ACC112 (cell line): ENCODE measurements at regions not wholly inside any gene's neighbourhood (a gene's known extent, or its start where the extent isn't known, plus 50 kb on each side); places are given as distances from the start of the nearest gene placed in this dataset.

Source experiments
- H2AFZ ChIP-seq: fragments of 200-600 bp; sonication (generic); one replicate; pipeline ENCODE4 v1.6.0; 2017; ENCODE audit warnings: antibody characterized with exemption, low read length; ENCODE audit not compliant: unreplicated experiment
- H3K27ac ChIP-seq: fragments of 200-600 bp; sonication (generic); 2 replicates; pipeline ENCODE4 v1.5.1; 2014; ENCODE audit warnings: low read depth, mild to moderate bottlenecking, antibody characterized with exemption, low read length, moderate library complexity
- H3K27me3 ChIP-seq: fragments of 200-600 bp; sonication (generic); 2 replicates; pipeline ENCODE4 v1.6.1; 2014; ENCODE audit warnings: mild to moderate bottlenecking, antibody characterized with exemption, low read length, moderate library complexity, mixed read lengths; ENCODE audit not compliant: insufficient read depth
- H3K36me3 ChIP-seq: fragments of 200-600 bp; sonication (generic); 2 replicates; pipeline ENCODE4 v1.6.1; 2016; ENCODE audit warnings: mild to moderate bottlenecking, antibody characterized with exemption, low read length, moderate library complexity, mixed read lengths; ENCODE audit not compliant: insufficient read depth
- H3K4me1 ChIP-seq: fragments of 200-600 bp; sonication (generic); one replicate; pipeline ENCODE4 v1.6.1; 2016; ENCODE audit warnings: low read length, mixed read lengths; ENCODE audit not compliant: insufficient read depth, unreplicated experiment, control insufficient read depth
- H3K4me3 ChIP-seq: fragments of 200-600 bp; sonication (generic); 2 replicates; pipeline ENCODE4 v1.5.1; 2014; ENCODE audit warnings: mild to moderate bottlenecking, low read depth, low read length
- H3K79me2 ChIP-seq: fragments of 200-600 bp; sonication (generic); one replicate; pipeline ENCODE4 v1.6.0; 2016; ENCODE audit warnings: low read length; ENCODE audit not compliant: control insufficient read depth, unreplicated experiment, insufficient read depth

DNA sequence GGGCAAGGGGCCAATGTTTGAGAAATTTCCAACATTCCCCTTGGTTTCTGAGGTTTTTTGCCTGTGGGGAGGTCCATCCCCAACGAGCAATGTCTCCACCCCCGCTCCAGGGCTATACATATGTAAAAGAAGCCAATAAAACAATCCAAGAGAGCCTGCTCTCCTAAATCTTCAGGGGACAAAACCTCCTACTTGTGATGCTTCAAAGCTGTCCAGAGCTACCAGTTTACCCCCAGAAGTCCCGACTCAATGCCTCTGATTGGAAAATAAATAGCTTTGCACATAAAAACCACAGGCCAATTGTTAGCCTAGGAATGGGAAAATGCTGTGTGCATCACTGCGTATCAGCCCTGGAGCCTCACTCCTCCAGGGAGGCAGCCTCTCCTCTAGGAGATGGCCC, 66.0 kb upstream of the PAX6 start:
- no peak overlapping the region for H3K27ac ChIP-seq
- H3K4me3 ChIP-seq, result no peak overlapping the region
- no peaks in the 10 kb centered on the region for H3K4me1 ChIP-seq
- no peaks in the 10 kb centered on the region for H3K79me2 ChIP-seq
- H2AFZ ChIP-seq, result no peak overlapping the region
- H3K27me3 ChIP-seq, result peaks cover 88% of the 10 kb centered on the region
- H3K36me3 ChIP-seq, result no peaks in the 10 kb centered on the region

DNA sequence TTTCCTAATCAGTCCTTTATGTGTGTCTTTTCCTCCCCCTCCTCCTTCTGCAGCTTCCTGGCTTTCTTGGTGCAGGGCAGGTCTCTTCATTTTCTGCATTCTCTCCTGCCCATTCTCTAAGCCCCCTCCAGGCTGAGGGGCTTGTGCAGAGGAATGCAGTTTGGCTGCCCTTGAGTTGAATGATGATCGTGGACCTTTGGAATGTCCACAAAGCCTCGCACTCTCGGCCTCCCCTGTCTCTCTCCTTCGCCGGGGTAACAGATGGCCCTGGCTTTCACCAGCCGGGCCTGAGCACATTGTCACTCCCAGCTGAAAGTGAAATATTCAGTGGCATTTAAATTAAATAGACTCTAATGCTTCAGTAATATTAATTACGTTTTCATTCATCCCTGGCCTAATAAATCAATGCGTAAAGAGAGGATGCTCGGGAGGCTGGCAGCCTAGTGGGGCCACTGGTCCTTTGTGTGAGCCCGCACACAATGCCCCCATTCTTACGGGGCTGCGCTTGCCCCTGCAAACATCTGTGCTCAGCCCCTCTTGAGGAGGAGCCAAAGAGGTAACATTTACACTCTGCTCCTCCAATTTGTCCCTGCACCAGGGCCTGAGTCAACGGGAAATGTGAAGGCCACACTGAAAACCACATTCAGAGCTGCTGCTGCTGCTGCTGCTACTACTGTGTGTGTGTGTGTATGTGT, 64.9 kb upstream of the PAX6 start:
- H3K4me3 ChIP-seq, result no peak overlapping the region
- H3K27me3 ChIP-seq, result peaks cover 83% of the 10 kb centered on the region
- no peaks in the 10 kb centered on the region for H3K4me1 ChIP-seq
- no peak overlapping the region for H3K27ac ChIP-seq
- no peaks in the 10 kb centered on the region for H3K36me3 ChIP-seq
- no peak overlapping the region for H2AFZ ChIP-seq
- no peaks in the 10 kb centered on the region for H3K79me2 ChIP-seq

DNA sequence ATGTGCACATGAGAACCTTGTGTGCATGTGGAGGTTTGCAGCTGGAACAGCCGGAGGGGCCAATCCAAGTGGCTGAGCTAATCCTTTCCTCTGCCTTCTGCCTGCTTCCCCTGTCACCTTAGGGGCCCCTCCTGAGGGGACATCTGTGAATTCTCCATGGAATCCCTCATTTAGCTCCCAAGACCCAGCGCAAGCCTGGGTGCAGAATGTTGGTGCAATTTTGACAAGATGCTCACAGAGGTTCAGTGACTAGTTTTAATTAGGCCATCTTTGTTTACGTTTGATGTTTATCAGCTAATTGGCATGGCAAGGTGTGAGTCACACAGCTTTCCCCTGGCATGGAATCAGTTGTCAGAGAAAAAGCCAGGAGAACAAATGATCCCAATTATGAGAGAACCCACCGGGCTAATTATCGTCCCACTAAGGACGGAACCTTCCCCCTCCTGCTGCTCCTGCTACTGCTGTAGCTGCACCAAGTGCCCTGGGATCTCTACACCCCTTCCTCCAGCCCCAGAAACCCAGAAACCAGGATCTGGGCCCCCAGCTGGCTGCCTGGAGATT, 63.6 kb upstream of the PAX6 start:
- no peak overlapping the region for H3K27ac ChIP-seq
- peaks cover 71% of the 10 kb centered on the region for H3K27me3 ChIP-seq
- H3K79me2 ChIP-seq, result no peaks in the 10 kb centered on the region
- H3K4me1 ChIP-seq, result no peaks in the 10 kb centered on the region
- no peak overlapping the region for H3K4me3 ChIP-seq
- no peak overlapping the region for H2AFZ ChIP-seq
- no peaks in the 10 kb centered on the region for H3K36me3 ChIP-seq

DNA sequence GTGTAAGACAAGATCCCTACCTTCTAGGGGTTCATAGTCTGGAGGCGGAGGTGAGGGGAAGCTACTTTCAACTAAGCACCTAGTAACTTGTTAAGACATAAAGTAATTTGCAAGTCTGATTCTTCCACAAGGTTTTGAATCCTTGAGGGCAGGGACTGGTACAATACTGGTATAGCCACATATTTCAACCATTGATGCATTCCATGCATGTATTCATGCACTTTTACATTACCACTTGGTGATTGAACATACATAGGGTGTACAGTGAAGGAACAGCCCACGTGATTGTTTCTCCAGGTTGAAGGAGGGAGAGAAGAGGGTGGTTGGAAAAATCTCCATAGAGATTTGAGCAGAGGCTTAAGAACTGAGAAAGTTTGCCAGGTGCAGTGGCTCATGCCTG, 62.0 kb upstream of the PAX6 start:
- peaks cover 61% of the 10 kb centered on the region for H3K27me3 ChIP-seq
- no peak overlapping the region for H3K4me3 ChIP-seq
- H3K27ac ChIP-seq, result no peak overlapping the region
- no peaks in the 10 kb centered on the region for H3K4me1 ChIP-seq
- no peak overlapping the region for H2AFZ ChIP-seq
- H3K36me3 ChIP-seq, result no peaks in the 10 kb centered on the region
- no peaks in the 10 kb centered on the region for H3K79me2 ChIP-seq

DNA sequence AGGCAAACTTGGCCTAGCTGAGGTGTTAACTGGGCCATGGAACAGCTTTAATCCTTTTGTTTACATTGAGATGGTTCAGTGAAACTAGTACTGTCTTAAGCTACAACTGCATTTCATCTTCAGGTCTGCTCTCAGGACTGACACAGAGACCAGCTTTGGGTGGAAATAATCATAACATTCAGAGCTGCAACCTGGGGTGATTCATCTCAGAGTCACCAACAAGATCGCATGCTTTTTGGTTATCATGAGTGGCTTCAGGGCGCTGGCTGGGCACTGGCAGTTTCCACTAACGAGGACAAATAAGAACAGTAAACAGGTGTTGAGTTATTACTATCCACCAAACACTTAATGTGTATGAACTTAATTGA, 60.9 kb upstream of the PAX6 start:
- Histone ChIP-seq H3K27ac (no peak overlapping the region), H3K36me3 (no peaks in the 10 kb centered on the region), H3K79me2 (no peaks in the 10 kb centered on the region), H3K4me1 (no peaks in the 10 kb centered on the region), H2AFZ (no peak overlapping the region), H3K4me3 (no peak overlapping the region), H3K27me3 (peaks cover 56% of the 10 kb centered on the region)

DNA sequence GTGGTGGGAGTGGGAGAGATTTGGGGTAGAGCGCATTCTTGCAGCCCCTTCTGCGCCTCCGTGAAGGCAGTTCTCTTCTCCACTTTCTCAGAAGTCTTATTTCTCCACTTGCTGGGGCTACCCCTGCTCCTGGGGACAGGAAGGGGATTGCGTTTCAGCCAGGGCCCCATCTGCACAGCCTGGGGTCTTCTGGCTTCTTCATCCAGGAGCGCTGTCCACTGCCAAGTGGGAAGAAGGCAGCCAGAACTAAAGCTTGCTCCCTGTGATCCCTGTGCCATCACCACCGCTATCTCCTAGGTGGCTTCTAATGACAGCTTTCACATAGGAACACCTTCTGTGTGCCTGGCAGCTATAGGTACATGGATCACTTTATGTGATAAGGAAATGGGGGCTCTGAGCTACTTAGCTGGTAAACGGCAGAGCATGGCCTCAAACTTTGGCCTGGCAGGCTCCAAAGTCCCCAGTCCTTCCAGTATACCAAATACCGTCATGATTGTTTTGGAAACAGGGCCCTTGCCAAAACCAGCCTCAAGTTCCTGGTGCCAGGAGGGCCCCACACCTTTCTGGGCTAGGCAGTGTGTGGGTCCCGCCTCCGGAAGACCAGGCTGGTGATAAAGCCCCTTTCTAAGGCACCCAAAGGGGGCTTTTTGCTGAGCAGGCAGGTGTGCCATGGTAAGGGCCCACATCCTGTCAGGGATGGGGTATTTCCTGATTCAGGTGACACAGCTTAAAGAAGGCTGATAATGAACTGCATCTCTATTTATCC, 60.4 kb upstream of the PAX6 start:
- H3K79me2 ChIP-seq, result no peaks in the 10 kb centered on the region
- no peaks in the 10 kb centered on the region for H3K4me1 ChIP-seq
- no peaks in the 10 kb centered on the region for H3K36me3 ChIP-seq
- H2AFZ ChIP-seq, result no peak overlapping the region
- H3K4me3 ChIP-seq, result no peak overlapping the region
- H3K27me3 ChIP-seq, result peaks cover 54% of the 10 kb centered on the region
- no peak overlapping the region for H3K27ac ChIP-seq

DNA sequence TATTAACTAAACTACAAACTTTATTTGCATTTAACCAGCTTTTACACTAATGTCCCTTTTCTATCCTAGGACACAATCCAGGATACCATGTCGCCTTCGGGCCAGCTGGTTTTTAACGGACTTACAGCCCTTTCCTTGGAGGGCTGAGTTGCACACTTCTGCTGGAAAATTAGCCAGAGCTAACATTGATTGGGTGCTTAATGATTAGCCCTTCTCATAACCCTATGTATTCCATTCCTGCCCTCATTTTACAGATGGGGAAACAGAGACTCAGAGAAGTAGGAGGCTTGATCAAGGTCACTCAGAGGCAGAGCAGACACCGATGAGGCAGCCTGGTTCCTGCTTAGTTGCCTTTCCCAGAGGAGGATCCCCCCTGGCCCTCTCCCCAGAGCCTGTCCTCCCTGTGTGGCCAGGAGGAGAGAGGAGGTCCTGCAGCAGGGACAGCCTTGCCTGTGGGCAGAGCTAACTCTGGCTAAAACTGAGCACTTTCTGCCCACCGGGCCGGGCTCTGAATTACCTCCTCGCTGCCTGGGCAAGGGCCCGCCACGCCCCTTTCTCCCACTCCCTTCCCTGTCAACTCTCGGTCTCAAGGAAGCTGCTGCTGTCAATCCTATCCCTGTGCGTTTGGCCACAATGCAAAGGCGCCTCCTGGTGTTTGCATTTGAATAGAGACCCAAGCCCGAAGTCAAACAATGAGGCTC, 59.6 kb upstream of the PAX6 start:
- Histone ChIP-seq H3K36me3 (no peaks in the 10 kb centered on the region), H2AFZ (no peak overlapping the region), H3K79me2 (no peaks in the 10 kb centered on the region), H3K27me3 (peaks cover 47% of the 10 kb centered on the region), H3K4me1 (no peaks in the 10 kb centered on the region), H3K4me3 (no peak overlapping the region), H3K27ac (no peak overlapping the region)

DNA sequence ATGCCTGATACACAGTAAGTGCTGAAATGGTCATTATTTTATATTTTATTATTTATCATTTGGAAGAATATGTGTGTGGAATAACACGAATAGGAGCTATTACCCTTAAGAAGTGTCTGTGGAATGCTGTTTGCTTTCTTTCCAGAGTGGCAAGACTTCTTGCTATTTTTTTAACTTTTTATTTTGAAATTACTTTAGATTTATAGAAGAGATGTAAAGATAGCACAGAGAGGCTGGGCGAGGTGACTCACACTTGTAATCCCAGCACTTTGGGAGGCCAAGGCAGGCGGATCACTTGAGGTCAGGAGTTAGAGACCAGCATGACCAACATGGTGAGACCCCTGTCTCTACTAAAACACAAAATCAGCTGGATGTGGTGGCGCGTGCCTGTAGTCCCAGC, 58.9 kb upstream of the PAX6 start:
- Histone ChIP-seq H3K27ac (no peak overlapping the region), H3K4me3 (no peak overlapping the region), H3K36me3 (no peaks in the 10 kb centered on the region), H3K4me1 (no peaks in the 10 kb centered on the region), H3K79me2 (no peaks in the 10 kb centered on the region), H2AFZ (no peak overlapping the region), H3K27me3 (peaks cover 42% of the 10 kb centered on the region)

DNA sequence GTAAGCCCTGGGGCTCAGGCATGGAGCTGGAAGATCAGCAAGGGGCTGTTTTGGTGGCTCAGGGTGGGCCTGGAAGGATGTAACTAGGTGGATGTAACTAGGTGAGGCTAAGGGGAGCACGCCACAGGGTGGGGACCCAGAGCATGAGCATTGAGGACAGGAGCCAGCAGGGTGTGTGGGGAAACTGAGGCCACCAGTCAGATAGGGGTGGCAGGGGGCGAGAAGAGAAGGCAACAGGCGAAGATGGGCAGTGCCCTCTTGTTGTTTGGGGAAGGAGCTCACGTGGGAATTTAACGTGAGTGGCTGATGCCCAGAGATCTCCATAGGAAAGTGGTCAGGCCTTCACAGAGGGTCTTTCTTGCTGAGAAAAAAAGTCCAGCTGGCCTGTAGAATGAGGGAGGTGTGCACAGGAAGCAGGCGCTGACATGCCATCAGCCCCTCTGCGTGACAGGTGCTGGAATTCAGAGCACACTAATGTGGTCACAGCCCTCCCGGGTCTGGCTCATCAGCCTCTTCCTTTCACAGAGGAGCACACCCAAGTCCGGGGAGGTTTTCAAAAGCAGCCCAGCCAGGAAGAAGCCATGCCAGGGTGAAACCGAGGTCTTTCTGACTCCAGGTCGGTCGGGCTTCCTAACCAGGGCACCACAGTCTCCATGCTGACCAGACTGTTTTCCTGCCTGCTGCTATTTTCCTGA, 54.6 kb upstream of the PAX6 start:
- no peaks in the 10 kb centered on the region for H3K4me1 ChIP-seq
- H3K27ac ChIP-seq, result no peak overlapping the region
- H2AFZ ChIP-seq, result no peak overlapping the region
- no peak overlapping the region for H3K4me3 ChIP-seq
- H3K36me3 ChIP-seq, result no peaks in the 10 kb centered on the region
- H3K27me3 ChIP-seq, result peaks cover 51% of the 10 kb centered on the region
- no peaks in the 10 kb centered on the region for H3K79me2 ChIP-seq

DNA sequence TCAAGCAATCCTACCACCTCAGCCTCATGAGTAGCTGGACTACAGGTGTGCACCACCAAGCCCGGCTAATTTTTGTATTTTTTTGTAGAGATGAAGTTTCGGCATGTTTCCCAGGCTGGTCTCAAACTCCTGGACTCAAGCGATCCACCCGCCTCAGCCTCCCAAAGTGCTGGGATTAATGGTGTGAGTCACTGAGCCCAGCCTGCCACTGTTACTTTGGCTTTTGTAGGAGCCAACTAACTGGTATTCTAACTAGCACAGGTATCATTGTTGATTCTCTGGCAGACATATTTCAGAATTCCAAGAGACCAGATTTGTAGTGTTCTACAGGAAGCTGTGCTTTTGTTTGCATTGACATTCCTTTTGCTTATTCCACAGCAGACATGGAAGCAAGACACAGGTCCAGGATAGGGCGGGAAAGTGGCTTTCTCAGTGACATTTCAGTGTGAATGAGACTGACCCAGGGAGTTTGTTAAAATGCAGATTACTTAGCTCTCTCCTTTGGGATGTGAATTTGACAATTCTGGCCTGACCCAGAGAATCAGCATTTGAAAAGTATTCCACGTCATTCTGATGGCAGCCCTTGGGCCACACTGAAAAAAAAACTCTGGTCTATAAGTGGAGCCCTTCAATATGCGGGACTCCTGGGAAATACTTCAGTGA, 52.2 kb upstream of the PAX6 start:
- peaks cover 68% of the 10 kb centered on the region for H3K27me3 ChIP-seq
- H3K4me1 ChIP-seq, result no peaks in the 10 kb centered on the region
- no peak overlapping the region for H3K4me3 ChIP-seq
- no peaks in the 10 kb centered on the region for H3K79me2 ChIP-seq
- H2AFZ ChIP-seq, result no peak overlapping the region
- H3K27ac ChIP-seq, result no peak overlapping the region
- H3K36me3 ChIP-seq, result no peaks in the 10 kb centered on the region
